OCI-LY1 (cell line): ENCODE measurements at regions not wholly inside any gene's neighbourhood (a gene's known extent, or its start where the extent isn't known, plus 50 kb on each side); places are given as distances from the start of the nearest gene placed in this dataset.

Experiments used
- CTCF ChIP-seq: fragments of 200-600 bp; sonication (generic), shearing (Covaris generic); IDR thresholded peaks from 2 replicates; pipeline ENCODE4 v1.5.1; 2017; ENCODE audit warnings: mild to moderate bottlenecking, antibody characterized with exemption, low read length, moderate library complexity, mixed read lengths
- EZH2 ChIP-seq: fragments of 200-600 bp; sonication (generic), shearing (Covaris generic); IDR thresholded peaks from 2 replicates; pipeline ENCODE4 v1.8.0; 2017; ENCODE audit warnings: borderline replicate concordance, mixed run types, mild to moderate bottlenecking, antibody characterized with exemption, low read length, moderate library complexity, mixed read lengths

GRCh38 chr21:23045955-23046354 lies 2047.7 kb downstream of the NCAM2 start:
- TF ChIP-seq CTCF: no peak
- no peak for TF ChIP-seq EZH2
